H1 (cell line): ENCODE measurements at regions not wholly inside any gene's neighbourhood (a gene's known extent, or its start where the extent isn't known, plus 50 kb on each side); places are given as distances from the start of the nearest gene placed in this dataset.

ENCODE experiments used
- ASH2L ChIP-seq: fragments of 200-600, 300-600 bp; sonication (generic); IDR thresholded peaks from one replicate; pipeline ENCODE4 v1.7.1; 2017; ENCODE audit warnings: low read length
- BCL11A ChIP-seq, 2 experiments: IDR thresholded peaks; one replicate each; pipeline ENCODE4 v1.6.1; 2011; ENCODE audit warnings: low read depth in 2 of 2, low read length in 2 of 2, mild to moderate bottlenecking in 2 of 2
- EP300 ChIP-seq, 2 experiments: IDR thresholded peaks; 1 replicate in 1 of 2; 2 replicates in 1 of 2; pipeline ENCODE4 v1.6.1; 2011 to 2012; ENCODE audit warnings: low read depth in 2 of 2, low read length in 2 of 2, mild to moderate bottlenecking in 2 of 2, borderline replicate concordance in 1 of 2, inconsistent platforms in 1 of 2, moderate library complexity in 1 of 2
- RBBP5 ChIP-seq: IDR thresholded peaks from 2 replicates; pipeline ENCODE4 v1.7.1; 2012; ENCODE audit warnings: low read depth, mild to moderate bottlenecking, inconsistent platforms, low read length, moderate library complexity, borderline replicate concordance
- SRF ChIP-seq: IDR thresholded peaks from 2 replicates; pipeline ENCODE4 v1.6.1; 2011; ENCODE audit warnings: mild to moderate bottlenecking, low read depth, low read length, moderate library complexity
- TEAD4 ChIP-seq: IDR thresholded peaks from 2 replicates; pipeline ENCODE4 v1.6.1; 2012; ENCODE audit warnings: low read depth, low read length, inconsistent platforms, mixed read lengths
- YY1 ChIP-seq: IDR thresholded peaks from 2 replicates; pipeline ENCODE4 v1.6.1; 2011; ENCODE audit warnings: low read depth, mild to moderate bottlenecking, low read length

GRCh38 chr6:15752820-15753219 lies 90.0 kb upstream of the DTNBP1 start (continued):
- TF ChIP-seq RBBP5, result no peak
- no peak for TF ChIP-seq SRF
- no peak for TF ChIP-seq EP300 (IDR thresholded peaks at IDR 0.05; ENCODE audit: borderline replicate concordance in 1 of 2, low read depth in 2 of 2, low read length in 2 of 2)
- 0 out of 2 replicates have a peak, but pooled peaks have one; percentile 30 for TF ChIP-seq TEAD4
- TF ChIP-seq YY1, result peak; percentile 81
- TF ChIP-seq ASH2L, result no peak
- TF ChIP-seq BCL11A (IDR thresholded peaks at IDR 0.05; ENCODE audit: low read depth in 2 of 2, low read length in 2 of 2), result no peak
- TF ChIP-seq, all 59 proteins: peak for 4
